NCI-H2171 treated with DMSO at 0.1 percent for 48 hours (cell line): ENCODE measurements at regions not wholly inside any gene's neighbourhood (a gene's known extent, or its start where the extent isn't known, plus 50 kb on each side); places are given as distances from the start of the nearest gene placed in this dataset.
"Not testable (repeated sequence)": the region's sequence is repeated elsewhere in the genome, so short reads cannot be mapped to it uniquely, and the experiment has no call there.

Experiments
- DNase-seq: peaks from one replicate; lab custom pipeline; 2025; lab: John Stamatoyannopoulos, UW

DNA sequence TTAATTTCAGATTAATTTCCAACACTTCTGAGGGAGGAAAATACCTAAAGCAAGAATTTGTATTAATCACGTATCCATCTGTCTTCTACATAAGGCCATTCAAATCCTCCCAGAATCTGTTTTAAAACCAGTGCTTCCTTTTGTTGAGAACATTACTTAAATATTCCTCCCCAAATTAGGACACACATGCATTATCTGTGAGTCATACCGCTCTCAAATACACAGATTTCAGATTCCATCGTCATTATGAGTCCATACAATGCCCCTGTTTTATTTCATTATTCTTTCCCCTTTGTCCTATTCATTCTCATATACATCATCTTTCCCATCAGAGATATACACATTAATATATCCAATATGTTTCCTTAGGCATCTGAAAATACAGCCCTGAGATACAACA is 57.3 kb upstream of the PRSS12 start:
- no peak for DNase-seq

DNA sequence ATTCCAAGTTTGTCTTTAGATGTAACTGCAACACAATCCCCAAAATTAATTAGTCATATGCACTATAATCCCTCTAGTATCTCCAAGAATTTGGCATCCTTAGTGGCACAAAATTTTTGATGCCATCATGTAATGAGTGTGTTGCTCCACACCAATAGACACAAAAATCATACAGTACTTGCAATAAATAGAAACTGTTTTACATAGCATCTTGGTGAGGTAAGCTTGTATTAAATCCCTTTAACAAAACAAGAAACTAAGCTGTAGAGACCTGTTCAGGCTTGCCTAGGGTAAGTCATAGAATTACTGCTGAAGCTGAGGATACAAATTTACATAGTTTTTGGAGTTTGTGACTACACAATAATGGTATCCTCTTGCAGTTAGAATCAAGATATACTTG is 64.5 kb upstream of the PRSS12 start:
- peak; percentile 2 for DNase-seq

DNA sequence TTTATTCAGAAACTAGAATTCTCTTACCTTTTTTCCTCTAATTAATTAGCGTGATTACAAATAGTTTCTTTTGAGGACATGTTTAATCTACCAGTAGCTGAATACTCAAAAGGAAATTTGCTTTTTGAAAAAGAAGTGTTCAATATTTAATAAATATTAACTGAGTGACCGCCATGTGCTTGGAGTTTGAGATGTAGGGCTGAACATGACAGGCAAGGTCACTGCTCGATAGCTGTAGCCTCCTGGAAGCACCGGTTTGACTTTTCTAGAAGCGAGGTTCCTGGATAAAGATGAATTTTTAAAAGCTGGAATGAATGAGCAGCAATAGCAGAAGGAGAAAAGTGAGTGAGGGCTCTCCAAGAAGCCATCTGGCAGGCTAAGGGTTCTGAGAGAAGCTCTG is 65.0 kb upstream of the PRSS12 start:
- DNase-seq = not testable (repeated sequence)

DNA sequence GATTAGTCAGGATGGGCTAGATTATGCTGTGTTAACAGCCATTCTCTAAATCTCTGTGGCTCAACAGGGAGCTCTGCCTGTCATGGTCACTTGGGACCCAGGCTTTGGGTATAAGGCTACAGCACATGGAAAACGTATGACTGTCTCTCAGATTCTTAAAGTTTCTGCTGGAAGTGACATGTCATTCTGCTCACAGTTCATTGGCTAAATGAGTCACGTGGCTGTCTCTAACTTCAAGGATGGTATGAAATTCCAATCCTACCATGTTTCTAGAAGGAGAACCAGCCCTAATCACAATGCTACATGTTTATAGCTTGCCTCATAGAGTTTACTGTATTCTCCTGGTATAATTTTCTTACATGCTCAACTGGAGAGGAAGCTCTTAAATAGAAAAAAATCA is 65.6 kb upstream of the PRSS12 start:
- DNase-seq = not testable (repeated sequence)

DNA sequence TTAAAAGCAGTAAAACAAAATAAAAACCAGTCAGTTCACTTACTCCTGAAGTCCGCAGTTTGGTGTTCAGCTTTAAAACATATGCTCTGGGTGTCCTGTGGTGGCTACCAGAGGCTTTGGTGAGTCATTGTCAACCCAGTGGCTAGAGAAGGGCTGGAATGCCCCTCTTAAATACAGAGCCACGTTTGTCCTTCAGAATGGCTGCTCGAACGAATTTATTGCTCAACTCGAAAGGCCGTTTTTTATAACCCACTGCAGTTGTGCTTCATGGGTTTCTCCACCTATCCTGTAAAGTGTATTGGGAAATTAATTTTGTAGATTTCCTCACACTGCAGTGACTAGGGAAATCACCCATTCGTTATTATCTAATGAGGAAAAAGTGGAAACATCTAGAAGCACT is 66.8 kb upstream of the PRSS12 start:
- not testable (repeated sequence) for DNase-seq

DNA sequence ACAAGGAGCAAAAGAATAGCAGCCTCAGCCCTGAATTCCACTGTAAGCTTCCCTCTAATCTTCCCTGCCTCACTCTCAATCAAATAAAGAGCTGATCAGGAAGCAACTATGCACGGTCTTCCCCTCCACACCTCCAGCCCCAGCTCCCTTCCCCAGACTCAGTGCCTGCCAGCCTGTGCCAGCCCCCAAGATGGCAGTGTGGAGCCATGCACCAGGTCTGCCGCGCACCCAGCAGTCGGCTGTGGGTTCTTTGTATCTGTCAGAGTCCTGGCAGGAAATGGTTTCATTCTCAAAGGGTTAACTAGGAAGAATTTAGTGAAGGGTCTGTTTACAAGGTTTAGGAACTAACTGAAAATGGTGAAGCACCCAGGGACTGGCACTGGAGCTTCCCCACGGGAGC is 71.3 kb upstream of the PRSS12 start:
- DNase-seq = not testable (repeated sequence)

DNA sequence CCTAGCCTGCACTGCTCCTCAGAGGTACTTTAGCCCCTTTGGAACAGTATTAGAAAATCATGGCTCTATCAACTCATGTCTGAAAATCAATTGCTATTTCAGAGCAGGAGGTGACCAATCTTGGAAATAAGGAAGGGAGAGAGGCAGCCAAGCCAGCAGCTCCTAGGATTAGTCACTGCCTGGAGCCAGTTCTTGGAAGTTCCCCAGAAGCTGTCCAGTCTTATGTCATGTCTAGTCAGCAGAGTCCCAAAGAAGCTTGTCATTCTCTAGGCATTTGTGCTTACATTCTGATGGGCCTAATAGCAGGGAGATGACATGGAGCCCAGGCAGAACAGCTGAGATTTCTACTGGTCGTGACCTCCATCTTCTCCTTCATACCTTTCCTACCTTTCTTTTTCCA is 76.1 kb upstream of the PRSS12 start:
- not testable (repeated sequence) for DNase-seq

DNA sequence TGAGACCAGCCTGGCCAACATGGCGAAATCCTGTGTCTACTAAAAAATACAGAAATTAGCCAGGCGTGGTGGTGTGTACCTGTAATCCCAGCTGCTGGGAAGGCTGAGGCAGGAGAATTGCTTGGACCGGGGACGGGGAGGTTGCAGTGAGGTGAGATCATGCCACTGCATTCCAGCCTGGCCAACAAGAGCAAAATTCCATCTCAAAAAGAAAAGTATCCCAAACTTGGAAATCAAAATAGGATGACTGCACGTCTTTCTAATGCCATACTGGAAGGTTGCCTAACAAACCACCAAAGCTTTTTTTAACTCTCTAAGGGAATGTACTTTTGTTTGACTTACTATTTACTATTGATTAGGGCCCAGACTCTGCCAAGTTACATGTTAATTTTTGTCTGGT is 79.6 kb upstream of the PRSS12 start:
- not testable (repeated sequence) for DNase-seq

DNA sequence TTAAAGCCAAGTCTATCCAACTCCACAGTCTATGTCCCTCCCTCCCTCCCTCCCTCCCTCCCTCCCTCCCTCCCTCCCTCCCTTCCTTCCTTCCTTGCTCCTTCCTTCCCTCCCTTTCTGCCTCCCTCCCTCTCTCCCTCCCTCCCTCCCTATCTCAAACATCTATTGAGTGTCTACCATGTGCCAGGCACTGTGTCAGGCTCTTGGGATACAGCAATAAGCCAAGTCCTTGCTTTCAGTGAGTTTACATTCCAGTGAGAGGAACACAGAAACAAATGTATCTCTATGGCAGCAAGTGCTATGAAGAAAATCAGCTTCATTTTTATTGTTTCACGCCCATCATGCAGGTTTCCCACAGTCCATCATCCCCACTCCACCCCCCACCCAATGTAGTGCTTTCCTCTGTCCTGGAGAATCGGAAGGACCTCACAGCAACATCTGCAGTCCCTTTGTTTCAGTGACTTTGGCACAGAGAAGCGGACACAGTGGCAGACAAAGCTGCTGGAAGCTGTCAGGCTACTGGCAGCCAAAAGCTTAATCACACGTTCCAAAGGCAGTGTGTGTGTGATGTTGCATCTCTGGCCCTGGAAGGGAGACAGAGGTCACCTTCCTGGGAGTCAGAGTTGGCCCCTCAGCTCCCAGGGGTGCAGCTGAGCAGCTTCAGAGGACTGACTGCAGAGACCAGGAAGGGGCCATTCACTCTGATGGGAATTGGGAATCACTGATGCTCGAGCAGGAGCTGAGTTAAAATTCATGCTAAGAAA is 81.0 kb upstream of the PRSS12 start:
- DNase-seq = not testable (repeated sequence)

DNA sequence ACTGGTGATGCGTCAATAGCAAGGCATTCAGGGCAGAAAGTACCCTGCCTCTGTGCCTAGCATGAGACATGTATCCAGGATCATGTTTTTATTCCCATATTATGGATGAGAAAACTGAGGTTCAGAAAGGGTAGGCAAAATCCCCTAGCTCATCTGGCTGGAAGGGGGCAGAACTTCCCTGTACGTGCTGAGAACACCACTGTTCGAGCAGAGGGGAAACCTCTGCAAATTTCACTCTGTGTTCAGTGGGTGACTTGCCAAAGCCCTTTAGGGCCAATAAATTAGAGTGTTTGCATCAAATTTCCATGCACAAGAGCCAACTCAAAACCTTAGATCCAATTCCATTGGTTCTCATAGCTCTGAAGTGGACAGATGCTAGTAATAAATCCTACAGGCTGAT is 82.6 kb upstream of the PRSS12 start:
- not testable (repeated sequence) for DNase-seq

DNA sequence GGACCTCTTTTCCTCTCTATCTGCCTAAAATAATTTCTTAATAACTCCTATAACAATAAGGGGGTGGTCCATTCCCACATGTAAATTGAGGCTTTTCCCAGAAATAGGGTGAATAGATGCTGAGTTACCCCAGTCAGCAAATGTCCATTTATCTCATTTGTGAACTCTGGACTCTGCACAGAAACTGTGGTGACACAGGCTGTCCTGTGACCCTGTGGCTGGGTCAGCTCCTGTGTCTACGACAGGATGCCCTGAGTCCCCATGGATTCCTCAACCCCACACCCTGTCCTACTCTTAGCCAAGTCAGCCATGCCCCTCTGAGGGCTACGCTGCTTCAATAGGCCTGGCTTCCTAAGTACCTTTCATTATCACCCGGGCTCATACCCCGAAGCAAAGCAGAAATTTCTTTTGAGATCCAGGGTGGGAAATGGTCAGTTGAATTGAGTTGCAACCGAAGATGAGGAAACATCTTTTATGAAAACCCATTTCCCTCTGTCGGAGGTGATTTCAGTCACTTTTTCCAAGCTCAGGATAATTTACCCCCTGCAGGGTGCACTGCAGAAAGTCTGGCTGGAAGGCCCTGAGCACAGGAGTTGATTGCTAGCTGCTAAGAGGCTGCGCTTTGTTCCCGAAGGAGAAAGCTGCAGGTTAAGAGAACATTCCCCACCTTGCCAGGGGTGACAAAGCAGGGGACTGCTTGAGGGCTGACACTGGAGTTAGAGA is 89.5 kb upstream of the PRSS12 start:
- not testable (repeated sequence) for DNase-seq

DNA sequence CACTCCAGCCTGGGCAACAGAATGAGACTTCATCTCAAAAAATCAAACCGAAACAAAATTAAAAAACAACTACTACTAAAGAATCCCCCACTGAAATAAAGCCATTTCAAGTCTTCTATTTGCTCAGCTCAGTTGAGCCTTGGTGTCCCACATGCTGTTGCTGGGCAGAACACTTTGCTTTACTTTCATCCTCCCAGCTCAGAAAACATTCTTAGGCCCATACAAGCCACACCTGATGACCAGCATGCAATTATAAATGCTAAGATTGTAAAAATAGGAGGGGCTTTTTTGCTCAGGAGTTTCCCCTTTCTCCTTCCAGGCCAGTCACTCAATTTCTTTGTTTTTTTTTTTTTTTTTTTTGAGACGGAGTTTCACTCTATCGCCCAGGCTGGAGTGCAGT is 94.6 kb upstream of the PRSS12 start:
- DNase-seq = not testable (repeated sequence)

DNA sequence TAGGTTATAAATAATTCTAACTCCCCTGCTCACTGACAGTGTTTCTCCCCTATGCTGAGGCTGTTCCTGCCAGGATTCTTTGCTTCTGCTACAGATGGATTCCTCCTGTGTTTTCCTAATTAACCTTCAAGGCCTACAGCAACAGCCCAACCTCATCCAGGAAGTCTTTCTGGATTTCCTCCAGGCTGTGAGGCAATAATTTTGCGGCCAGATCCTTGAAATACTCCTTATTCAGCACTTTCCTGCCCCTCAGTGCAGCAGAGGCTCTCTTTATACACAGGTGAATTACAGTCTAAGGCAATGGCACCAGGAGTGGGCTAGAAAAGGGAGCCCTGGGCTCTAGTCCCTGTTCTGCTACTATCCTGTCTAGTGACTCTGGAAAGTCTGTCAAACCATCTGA is 102.1 kb upstream of the PRSS12 start:
- DNase-seq = not testable (repeated sequence)

DNA sequence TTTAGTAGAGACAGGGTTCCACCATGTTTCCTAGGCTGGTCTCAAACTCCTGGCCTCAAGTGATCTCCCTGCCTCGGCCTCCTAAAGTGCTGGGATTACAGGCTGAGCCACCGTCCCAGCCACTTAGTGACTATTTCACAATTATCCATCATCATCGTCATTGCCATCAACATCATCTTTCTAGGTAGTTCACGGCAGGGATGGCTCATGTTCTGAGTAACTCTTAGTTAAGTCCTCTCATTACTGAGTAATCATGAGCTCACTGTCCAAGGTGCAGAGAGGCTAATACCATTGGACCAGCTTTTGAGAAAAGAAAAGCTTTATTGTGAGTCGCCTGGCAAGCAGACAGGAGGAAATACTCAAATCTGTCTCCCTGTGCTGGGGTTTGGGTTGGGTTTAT is 108.6 kb upstream of the PRSS12 start:
- DNase-seq = not testable (repeated sequence)

DNA sequence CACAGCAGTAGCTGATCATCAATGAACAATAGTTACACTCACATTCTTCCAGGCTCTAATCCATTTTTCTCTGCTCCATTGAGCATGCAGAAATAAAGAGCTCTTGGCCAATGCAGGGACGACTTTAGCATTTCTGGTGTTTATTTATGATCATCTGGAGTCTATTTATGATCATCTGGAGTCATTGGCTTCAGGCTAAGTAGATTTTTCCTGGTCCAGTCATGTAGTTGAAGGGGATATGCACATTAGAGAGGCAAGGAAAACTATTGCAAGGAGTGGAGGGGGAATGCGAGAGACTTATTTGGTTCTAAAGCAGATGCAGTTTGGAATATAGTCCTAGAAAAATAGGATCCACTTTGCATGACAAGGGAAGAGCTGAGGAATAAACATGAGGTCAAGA is 113.0 kb upstream of the PRSS12 start:
- DNase-seq = not testable (repeated sequence)

DNA sequence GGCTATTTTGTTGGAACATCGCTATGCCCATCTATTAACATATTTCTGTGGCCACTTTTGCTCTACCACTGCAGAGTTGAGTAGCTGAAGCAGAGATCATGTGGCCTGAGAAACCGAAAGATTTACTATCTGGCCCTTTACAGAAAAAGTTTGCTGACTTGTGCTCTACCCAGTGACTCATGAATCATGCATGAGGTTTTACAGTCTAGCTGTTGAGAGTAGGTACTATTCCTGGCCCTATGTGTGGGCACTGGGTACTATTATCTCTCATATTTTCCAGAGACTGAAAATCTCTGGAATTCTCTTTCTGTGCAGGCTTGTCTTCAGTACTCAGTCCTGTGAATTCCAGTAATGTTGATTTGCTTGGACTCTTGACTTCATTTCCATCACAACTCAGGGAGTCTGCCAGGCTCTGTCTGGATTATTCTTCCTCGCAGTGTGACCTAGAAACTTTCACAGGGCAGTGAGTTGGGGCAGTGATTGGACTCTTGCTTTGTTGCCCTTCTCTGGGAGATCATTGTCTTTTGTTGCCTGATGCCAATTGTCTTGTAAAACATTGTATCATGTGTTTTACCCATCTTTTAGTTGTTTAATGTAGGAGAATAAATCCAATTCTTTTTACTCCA is 121.3 kb upstream of the PRSS12 start:
- not testable (repeated sequence) for DNase-seq

DNA sequence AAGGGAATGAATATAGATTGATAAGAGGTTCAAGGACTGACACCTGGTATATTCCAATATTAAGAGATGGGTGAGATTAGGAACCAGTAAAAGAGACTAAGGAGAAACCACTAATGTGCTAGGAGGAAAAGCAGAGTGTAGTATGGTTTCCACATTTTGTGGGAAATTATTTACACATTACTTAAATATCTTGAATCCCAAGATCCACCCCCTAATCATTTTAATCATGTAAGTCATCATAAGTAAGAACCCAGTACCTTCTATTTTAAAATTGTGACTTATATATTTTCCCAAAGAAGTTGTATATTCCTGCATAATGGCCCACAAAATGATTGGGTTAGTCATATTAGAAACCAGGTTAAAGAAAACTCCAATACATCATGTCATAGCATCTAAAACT is 122.0 kb upstream of the PRSS12 start:
- DNase-seq = not testable (repeated sequence)

DNA sequence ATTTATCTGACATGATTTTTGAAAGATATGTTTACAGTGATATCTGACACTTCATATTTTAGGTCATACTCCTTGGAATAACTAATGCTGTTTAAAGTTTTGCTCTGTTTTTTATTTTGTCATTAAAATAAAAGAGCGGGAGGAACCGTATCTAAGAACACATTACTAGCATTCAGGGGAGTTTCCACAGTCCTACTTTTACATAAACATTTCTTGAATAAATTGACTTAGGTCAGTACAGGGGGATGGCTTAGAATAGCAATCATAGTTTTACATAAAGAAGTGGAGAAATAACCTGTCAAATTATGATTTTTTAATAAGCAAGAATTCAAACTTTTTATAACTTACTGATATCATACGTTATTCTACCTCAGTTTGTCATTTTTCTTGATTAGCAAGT is 123.1 kb upstream of the PRSS12 start:
- not testable (repeated sequence) for DNase-seq

DNA sequence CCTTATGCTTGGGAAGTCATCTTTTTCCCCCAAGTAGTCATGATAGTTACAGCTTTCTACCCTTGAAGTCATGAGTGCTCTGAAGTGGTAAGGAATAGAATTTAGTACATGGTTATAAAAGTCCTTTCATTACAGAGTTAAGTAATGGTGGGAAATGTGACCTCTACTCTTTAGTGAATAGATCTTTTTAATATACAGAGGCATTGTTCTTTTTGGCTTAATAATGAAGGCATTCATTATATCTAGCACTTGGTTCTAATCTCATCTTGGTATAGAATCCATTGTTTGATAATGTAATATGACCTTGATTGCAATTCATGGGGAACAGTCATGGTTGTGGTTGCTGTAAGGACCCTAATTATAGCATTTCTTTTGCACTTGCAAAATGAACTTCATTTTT is 125.0 kb upstream of the PRSS12 start:
- DNase-seq = not testable (repeated sequence)

DNA sequence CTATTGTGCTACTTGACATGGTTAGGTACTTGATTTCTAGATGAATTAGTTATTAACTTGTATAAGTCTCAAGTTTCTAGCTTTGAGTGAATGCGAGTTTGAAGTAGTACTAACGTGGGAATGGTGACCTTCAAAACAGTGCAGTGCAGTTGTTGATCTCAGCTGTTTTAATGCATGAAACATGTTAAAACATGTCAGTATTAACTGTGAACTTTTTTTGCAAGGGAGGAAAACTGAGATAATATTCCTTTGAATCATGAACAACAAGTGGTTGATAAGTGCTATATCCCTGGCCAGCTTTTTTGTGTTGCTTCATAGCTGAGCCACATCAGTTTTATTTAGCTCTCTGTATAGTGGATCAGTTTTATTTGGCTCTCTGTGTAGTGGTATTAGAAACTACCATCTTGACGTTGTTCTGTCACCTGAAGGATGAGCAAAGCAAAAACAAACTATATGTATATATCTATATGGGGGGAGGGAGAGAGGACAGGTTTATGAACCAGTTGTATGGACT is 133.1 kb upstream of the PRSS12 start:
- not testable (repeated sequence) for DNase-seq

DNA sequence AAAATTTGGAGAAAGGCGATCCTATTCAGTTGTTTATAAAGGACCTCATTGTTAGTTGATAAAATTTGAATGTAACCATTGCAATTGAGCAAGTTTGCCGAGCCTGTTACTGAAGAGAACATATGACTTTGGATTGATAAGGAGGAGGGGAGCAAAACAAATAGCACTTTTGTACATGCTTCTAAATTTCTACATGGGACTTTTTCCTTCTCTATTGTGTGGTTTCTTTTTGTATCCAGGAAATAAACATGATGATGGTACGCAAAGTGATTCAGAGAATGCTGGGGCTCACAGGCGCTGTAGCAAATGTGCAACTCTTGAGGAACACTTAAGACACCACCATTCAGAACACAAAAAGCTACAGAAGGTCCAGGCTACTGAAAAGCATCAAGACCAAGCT is 140.2 kb upstream of the PRSS12 start:
- not testable (repeated sequence) for DNase-seq

DNA sequence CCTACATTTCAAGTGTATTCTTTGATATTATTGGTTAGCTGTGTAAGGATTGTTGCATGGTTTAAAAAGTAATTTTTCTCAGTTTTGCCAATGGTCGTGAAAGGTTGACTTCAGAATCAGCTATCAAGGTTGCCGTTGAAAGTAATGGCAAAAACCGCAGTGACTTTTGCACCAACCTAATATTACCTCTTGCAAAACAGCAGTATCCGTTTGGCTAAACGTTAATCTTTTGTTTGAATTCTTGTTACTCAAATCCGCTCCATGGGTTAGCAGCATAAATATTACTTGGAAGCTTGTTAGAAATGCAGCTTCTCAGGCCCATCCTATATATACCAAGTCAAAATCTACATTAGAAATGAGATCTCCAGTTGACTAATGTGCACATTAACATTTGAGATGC is 141.6 kb upstream of the PRSS12 start:
- not testable (repeated sequence) for DNase-seq

DNA sequence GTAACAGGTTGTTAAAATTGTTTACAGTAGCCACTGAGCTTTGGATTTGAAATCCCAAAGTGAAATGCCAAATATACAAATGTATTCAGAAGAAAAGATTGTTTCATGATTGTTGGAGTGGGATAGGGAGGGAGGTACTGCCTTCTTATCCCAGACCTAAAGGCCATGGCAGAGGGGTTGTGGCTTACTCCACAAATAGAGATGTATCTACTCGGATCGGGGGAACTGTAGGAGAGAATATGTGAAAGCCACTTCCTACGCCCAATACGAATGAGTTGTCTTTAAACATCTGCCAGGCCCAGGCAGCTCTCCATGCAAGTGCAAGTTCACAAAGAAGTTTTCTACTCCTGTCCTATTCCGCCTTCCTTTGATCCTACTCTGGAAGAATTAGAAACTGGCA is 150.2 kb upstream of the PRSS12 start:
- not testable (repeated sequence) for DNase-seq
